WERI-Rb-1 (cell line): ENCODE measurements at regions not wholly inside any gene's neighbourhood (a gene's known extent, or its start where the extent isn't known, plus 50 kb on each side); places are given as distances from the start of the nearest gene placed in this dataset.

Experiments used
- DNase-seq: peaks from one replicate; pipeline ENCODE4 v3.0.0-alpha.2; 2020
- H3K27ac ChIP-seq: fragments of 250-450 bp; sonication (Bioruptor Pico); 2 replicates; pipeline ENCODE4 v1.5.1; 2020; ENCODE audit warnings: mild to moderate bottlenecking, moderate library complexity
- H3K27me3 ChIP-seq: fragments of 250-450 bp; sonication (Bioruptor Pico); 2 replicates; pipeline ENCODE4 v1.5.1; 2021; ENCODE audit warnings: mild to moderate bottlenecking, low read depth, moderate library complexity; ENCODE audit not compliant: insufficient read depth, severe bottlenecking
- H3K36me3 ChIP-seq: fragments of 250-450 bp; sonication (Bioruptor Pico); 2 replicates; pipeline ENCODE4 v1.5.1; 2020; ENCODE audit warnings: mild to moderate bottlenecking, moderate library complexity
- H3K4me3 ChIP-seq: 2 replicates; pipeline ENCODE4 v1.5.1; 2011; ENCODE audit warnings: low read depth, mild to moderate bottlenecking, control low read depth, low read length
- H3K9me3 ChIP-seq: fragments of 250-450 bp; sonication (Bioruptor Pico); 2 replicates; pipeline ENCODE4 v1.5.1; 2021; ENCODE audit warnings: mild to moderate bottlenecking, moderate library complexity; ENCODE audit not compliant: severe bottlenecking
- CTCF ChIP-seq: IDR thresholded peaks from 2 replicates; pipeline ENCODE4 v1.5.1; 2011; ENCODE audit warnings: low read depth, mild to moderate bottlenecking, control low read depth, inconsistent platforms, low read length

GRCh38 chr5:4551034-4551433 lies 589.1 kb upstream of the ADAMTS16 start:
- no peak overlapping the region for H3K27ac ChIP-seq

GRCh38 chr5:4553130-4553529 lies 587.0 kb upstream of the ADAMTS16 start:
- Histone ChIP-seq H3K36me3 (no peaks in the 10 kb centered on the region), H3K4me3 (no peak overlapping the region), H3K27ac (no peak overlapping the region), H3K27me3 (peaks cover 73% of the 10 kb centered on the region), H3K9me3 (no peaks in the 10 kb centered on the region)
- TF ChIP-seq CTCF: no peak
- no peak for DNase-seq

More at GRCh38 chr5:4551034-4551433, 589.1 kb upstream of the ADAMTS16 start:
- Histone ChIP-seq H3K9me3 (no peaks in the 10 kb centered on the region), H3K36me3 (no peaks in the 10 kb centered on the region), H3K27me3 (peaks cover 59% of the 10 kb centered on the region), H3K4me3 (no peak overlapping the region)
- DNase-seq: no peak
- no peak for TF ChIP-seq CTCF

GRCh38 chr5:4553978-4554377 lies 586.2 kb upstream of the ADAMTS16 start:
- Histone ChIP-seq H3K27me3 (peaks cover 73% of the 10 kb centered on the region), H3K9me3 (no peaks in the 10 kb centered on the region), H3K27ac (no peak overlapping the region), H3K36me3 (no peaks in the 10 kb centered on the region), H3K4me3 (no peak overlapping the region)
- no peak for DNase-seq
- TF ChIP-seq CTCF: no peak

GRCh38 chr5:4555725-4556285 lies 584.3 kb upstream of the ADAMTS16 start:
- Histone ChIP-seq H3K27me3 (peaks cover 78% of the 10 kb centered on the region), H3K27ac (no peak overlapping the region), H3K4me3 (no peak overlapping the region), H3K9me3 (no peaks in the 10 kb centered on the region), H3K36me3 (no peaks in the 10 kb centered on the region)
- no peak for DNase-seq
- no peak for TF ChIP-seq CTCF

- Histone ChIP-seq H3K4me3 (no peak overlapping the region), H3K27me3 (peaks cover 50% of the 10 kb centered on the region), H3K27ac (no peak overlapping the region), H3K9me3 (peaks cover 2% of the 10 kb centered on the region), H3K36me3 (no peaks in the 10 kb centered on the region)
- no peak for DNase-seq
- TF ChIP-seq CTCF: no peak
Measured at GRCh38 chr5:4561403-4561802, 578.7 kb upstream of the ADAMTS16 start.

- peak; percentile 85 for TF ChIP-seq CTCF
- peaks cover 30% of the 10 kb centered on the region for H3K27me3 ChIP-seq
- DNase-seq: peak; percentile 61
Measured at GRCh38 chr5:4563400-4563799, 576.7 kb upstream of the ADAMTS16 start.

More at GRCh38 chr5:4563400-4563799, 576.7 kb upstream of the ADAMTS16 start:
- H3K9me3 ChIP-seq: peaks cover 2% of the 10 kb centered on the region
- no peaks in the 10 kb centered on the region for H3K36me3 ChIP-seq
- no peak overlapping the region for H3K4me3 ChIP-seq
- no peak overlapping the region for H3K27ac ChIP-seq
